Panc1 (cell line): ENCODE measurements at regions not wholly inside any gene's neighbourhood (a gene's known extent, or its start where the extent isn't known, plus 50 kb on each side); places are given as distances from the start of the nearest gene placed in this dataset.

Experiments
- CTCF ChIP-seq: fragments of 450-650 bp; IDR thresholded peaks from 2 replicates; pipeline ENCODE4 v1.5.1; 2017; ENCODE audit warnings: mild to moderate bottlenecking
- POLR2AphosphoS5 ChIP-seq: IDR thresholded peaks from 2 replicates; pipeline ENCODE4 v1.6.1; 2012; ENCODE audit warnings: mild to moderate bottlenecking, low read depth, low read length, moderate library complexity
- TCF7L2 ChIP-seq: IDR thresholded peaks from 2 replicates; pipeline ENCODE4 v1.6.1; 2011; ENCODE audit warnings: mild to moderate bottlenecking, low read depth, low read length, inconsistent platforms
- TF ChIP-seq, protein P1 (sequence below), 2 experiments: IDR thresholded peaks; 2 replicates each; pipeline ENCODE4 v1.6.1; 2011 to 2012; ENCODE audit warnings: low read depth in 2 of 2, control low read depth in 1 of 2, low read length in 1 of 2, mild to moderate bottlenecking in 1 of 2, moderate library complexity in 1 of 2; ENCODE audit not compliant: insufficient read depth in 1 of 2

DNA sequence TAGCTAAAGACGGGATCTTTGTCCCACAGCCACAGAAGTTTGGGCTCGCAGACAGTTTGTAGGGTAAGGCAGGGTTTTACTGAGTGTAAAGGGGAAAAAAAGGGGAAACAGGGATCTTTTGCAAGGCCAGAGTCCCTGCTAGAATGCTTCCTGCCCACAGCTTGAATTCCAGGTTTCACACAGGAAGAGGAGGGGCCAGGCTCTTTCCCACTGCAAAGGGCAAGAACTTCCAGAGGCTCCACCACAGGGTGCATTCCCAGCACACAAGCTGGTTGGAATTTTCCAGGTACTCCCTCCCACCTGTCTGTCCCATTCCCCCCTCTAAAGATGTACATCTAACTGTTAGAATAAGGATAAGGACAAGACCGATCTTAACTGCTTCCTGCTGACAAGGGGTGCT lies 1126.9 kb downstream of the KCNT2 start:
- TF ChIP-seq CTCF, result no peak
- TF ChIP-seq, protein P1, sequence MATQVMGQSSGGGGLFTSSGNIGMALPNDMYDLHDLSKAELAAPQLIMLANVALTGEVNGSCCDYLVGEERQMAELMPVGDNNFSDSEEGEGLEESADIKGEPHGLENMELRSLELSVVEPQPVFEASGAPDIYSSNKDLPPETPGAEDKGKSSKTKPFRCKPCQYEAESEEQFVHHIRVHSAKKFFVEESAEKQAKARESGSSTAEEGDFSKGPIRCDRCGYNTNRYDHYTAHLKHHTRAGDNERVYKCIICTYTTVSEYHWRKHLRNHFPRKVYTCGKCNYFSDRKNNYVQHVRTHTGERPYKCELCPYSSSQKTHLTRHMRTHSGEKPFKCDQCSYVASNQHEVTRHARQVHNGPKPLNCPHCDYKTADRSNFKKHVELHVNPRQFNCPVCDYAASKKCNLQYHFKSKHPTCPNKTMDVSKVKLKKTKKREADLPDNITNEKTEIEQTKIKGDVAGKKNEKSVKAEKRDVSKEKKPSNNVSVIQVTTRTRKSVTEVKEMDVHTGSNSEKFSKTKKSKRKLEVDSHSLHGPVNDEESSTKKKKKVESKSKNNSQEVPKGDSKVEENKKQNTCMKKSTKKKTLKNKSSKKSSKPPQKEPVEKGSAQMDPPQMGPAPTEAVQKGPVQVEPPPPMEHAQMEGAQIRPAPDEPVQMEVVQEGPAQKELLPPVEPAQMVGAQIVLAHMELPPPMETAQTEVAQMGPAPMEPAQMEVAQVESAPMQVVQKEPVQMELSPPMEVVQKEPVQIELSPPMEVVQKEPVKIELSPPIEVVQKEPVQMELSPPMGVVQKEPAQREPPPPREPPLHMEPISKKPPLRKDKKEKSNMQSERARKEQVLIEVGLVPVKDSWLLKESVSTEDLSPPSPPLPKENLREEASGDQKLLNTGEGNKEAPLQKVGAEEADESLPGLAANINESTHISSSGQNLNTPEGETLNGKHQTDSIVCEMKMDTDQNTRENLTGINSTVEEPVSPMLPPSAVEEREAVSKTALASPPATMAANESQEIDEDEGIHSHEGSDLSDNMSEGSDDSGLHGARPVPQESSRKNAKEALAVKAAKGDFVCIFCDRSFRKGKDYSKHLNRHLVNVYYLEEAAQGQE (IDR thresholded peaks at IDR 0.05; ENCODE audit: insufficient read depth in 1 of 2, low read depth in 2 of 2, low read length in 1 of 2), result no peak
- no peak for TF ChIP-seq TCF7L2
- TF ChIP-seq POLR2AphosphoS5, result no peak
